ENCODE measurements at regions not wholly inside any gene's neighbourhood (a gene's known extent, or its start where the extent isn't known, plus 50 kb on each side); places are given as distances from the start of the nearest gene placed in this dataset.
"Not testable (repeated sequence)": the region's sequence is repeated elsewhere in the genome, so short reads cannot be mapped to it uniquely, and the experiment has no call there.

DNA sequence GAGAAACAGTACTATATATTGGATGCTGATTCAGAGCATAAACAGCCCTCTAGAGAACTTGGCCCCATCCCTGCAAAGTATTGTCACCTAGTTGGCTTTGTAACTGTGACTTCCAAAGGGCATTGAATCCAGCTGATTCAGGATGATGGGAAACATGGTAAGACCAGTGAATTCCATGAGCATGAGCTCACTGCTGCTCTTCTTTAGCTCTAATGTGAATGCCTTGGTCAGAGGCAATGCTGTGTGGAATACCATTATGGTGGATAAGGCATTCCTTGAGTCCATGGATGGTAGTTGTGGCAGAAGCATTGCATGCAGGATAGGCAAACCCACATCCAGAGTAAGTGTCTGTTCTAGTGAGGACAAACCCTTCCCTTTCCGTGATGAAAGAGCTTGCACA, 365.6 kb upstream of the EDA2R start:
- Mint-ChIP-seq H3K4me3 (no peak overlapping the region), H3K9me3 (peaks cover 5% of the 10 kb centered on the region), H3K27me3 (ENCODE audit: insufficient read depth) (no peaks in the 10 kb centered on the region), H3K4me1 (ENCODE audit: low read depth) (no peaks in the 10 kb centered on the region), H3K36me3 (ENCODE audit: low read depth) (no peaks in the 10 kb centered on the region), H3K27ac (no peak overlapping the region)
- no peak for TF ChIP-seq CTCF (IDR thresholded peaks at IDR 0.05)
- DNase-seq: no peak

DNA sequence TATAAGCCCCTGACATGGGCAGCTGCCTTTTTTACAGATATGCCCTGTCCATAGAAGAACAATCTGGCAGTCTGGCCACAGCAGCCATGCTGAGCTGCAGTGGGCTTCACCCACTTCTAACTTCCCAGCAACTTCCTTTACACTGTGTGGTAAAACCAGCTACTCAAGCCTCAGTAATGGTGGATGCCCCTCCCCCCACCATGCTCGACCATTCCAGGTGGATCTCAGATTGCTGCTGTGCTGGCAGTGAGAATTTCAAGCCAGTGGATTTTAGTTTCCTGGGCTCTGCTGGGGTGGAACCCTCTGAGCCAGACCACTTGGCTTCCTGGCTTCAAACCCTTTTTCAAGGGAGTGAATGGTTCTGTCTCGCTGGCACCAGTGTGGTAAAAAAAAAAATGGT, 355.9 kb upstream of the EDA2R start:
- no peaks in the 10 kb centered on the region for H3K4me1 Mint-ChIP-seq (ENCODE audit: low read depth)

GRCh38 chrX:66992077-66992476, 353.2 kb upstream of the EDA2R start:
- not testable (repeated sequence) for H3K27ac Mint-ChIP-seq; H3K4me1 Mint-ChIP-seq (ENCODE audit: low read depth); H3K27me3 Mint-ChIP-seq (ENCODE audit: insufficient read depth); H3K4me3 Mint-ChIP-seq; H3K36me3 Mint-ChIP-seq (ENCODE audit: low read depth); H3K9me3 Mint-ChIP-seq; DNase-seq

More for the DNA sequence above, 355.9 kb upstream of the EDA2R start:
- no peaks in the 10 kb centered on the region for H3K36me3 Mint-ChIP-seq (ENCODE audit: low read depth)
- H3K27ac Mint-ChIP-seq: no peak overlapping the region
- no peak for TF ChIP-seq CTCF (IDR thresholded peaks at IDR 0.05)
- no peaks in the 10 kb centered on the region for H3K27me3 Mint-ChIP-seq (ENCODE audit: insufficient read depth)
- no peaks in the 10 kb centered on the region; the same call in 1 of the 2 replicates for H3K9me3 Mint-ChIP-seq
- DNase-seq: no peak
- no peak overlapping the region for H3K4me3 Mint-ChIP-seq

DNA sequence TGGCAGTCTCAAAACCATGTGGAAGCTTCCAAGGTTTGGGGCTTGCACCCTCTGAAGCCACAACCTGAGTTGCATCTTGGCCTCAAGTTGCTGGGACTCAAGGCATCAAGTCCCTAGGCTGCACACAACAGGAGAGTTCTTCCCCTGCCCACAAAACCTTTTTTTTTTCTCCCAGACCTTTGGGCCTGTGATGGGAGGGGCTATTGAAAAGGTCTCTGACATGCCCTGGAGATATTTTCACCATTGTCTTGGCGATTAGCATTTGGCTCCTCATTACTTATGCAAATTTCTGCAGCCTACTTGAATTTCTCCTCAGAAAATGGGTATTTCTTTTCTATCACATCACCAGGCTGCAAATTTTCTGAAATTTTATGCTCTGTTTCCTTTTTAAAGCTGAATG, 349.5 kb upstream of the EDA2R start:
- Mint-ChIP-seq H3K4me1 (ENCODE audit: low read depth) (no peaks in the 10 kb centered on the region), H3K9me3 (peaks cover 9% of the 10 kb centered on the region; the same call in 1 of the 2 replicates), H3K27ac (no peak overlapping the region), H3K4me3 (no peak overlapping the region), H3K36me3 (ENCODE audit: low read depth) (no peaks in the 10 kb centered on the region), H3K27me3 (ENCODE audit: insufficient read depth) (no peaks in the 10 kb centered on the region)
- no peak for DNase-seq
- TF ChIP-seq CTCF (IDR thresholded peaks at IDR 0.05): no peak

- Mint-ChIP-seq H3K4me1 (ENCODE audit: low read depth) (no peaks in the 10 kb centered on the region), H3K27me3 (ENCODE audit: insufficient read depth) (no peaks in the 10 kb centered on the region; the same call in 1 of the 2 replicates), H3K4me3 (no peak overlapping the region), H3K36me3 (ENCODE audit: low read depth) (no peaks in the 10 kb centered on the region), H3K9me3 (peaks cover 16% of the 10 kb centered on the region; the same call in 1 of the 2 replicates), H3K27ac (no peak overlapping the region)
- DNase-seq: no peak
- TF ChIP-seq CTCF (IDR thresholded peaks at IDR 0.05): no peak
Measured at GRCh38 chrX:66961665-66962064, 322.8 kb upstream of the EDA2R start.

- TF ChIP-seq CTCF (IDR thresholded peaks at IDR 0.05): no peak
- H3K4me3 Mint-ChIP-seq: no peak overlapping the region
- DNase-seq: no peak
- H3K9me3 Mint-ChIP-seq: peaks cover 5% of the 10 kb centered on the region; the same call in 1 of the 2 replicates
- no peaks in the 10 kb centered on the region for H3K4me1 Mint-ChIP-seq (ENCODE audit: low read depth)
- H3K27me3 Mint-ChIP-seq (ENCODE audit: insufficient read depth): no peaks in the 10 kb centered on the region; the same call in 1 of the 2 replicates
- no peaks in the 10 kb centered on the region for H3K36me3 Mint-ChIP-seq (ENCODE audit: low read depth)
- H3K27ac Mint-ChIP-seq: no peak overlapping the region
Measured at GRCh38 chrX:66931713-66932112, 292.8 kb upstream of the EDA2R start.

GRCh38 chrX:66930516-66930915, 291.6 kb upstream of the EDA2R start:
- not testable (repeated sequence) for H3K36me3 Mint-ChIP-seq (ENCODE audit: low read depth); H3K4me1 Mint-ChIP-seq (ENCODE audit: low read depth); H3K4me3 Mint-ChIP-seq; H3K27ac Mint-ChIP-seq; DNase-seq; H3K27me3 Mint-ChIP-seq (ENCODE audit: insufficient read depth); H3K9me3 Mint-ChIP-seq

Measured in HFFc6 (cell line).